ENCODE measurements at regions not wholly inside any gene's neighbourhood (a gene's known extent, or its start where the extent isn't known, plus 50 kb on each side); places are given as distances from the start of the nearest gene placed in this dataset.

DNA sequence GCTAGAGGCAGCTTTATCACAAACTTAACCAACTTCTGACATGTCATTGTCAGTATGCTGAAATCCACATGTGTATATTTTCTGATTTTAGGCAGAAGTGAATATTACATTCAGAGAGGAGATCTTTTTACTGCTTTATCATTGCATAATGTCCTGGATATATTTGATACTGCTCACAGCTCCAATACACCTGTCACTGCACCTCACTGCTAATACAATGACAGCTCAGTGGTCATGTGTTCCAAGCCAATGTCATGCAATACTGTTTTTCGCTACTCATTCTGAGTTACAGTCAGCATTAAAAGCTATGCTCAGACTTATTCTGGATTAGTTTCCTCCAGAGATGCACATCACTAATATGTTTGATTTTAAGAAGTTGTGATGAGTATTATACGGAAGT lies 1604.6 kb downstream of the HACE1 start:
- no peak for TF ChIP-seq EP300 (conservative IDR thresholded peaks at IDR 0.05; ENCODE audit: poor library complexity, severe bottlenecking)
- no peak for TF ChIP-seq EZH2 (IDR thresholded peaks at IDR 0.05; ENCODE audit: borderline replicate concordance, insufficient read depth, low read length, poor library complexity, severe bottlenecking)
- no peak for TF ChIP-seq MXI1 (conservative IDR thresholded peaks at IDR 0.05; ENCODE audit: poor library complexity, severe bottlenecking)
- TF ChIP-seq RAD21 (conservative IDR thresholded peaks at IDR 0.05): no peak
- TF ChIP-seq, protein P1, sequence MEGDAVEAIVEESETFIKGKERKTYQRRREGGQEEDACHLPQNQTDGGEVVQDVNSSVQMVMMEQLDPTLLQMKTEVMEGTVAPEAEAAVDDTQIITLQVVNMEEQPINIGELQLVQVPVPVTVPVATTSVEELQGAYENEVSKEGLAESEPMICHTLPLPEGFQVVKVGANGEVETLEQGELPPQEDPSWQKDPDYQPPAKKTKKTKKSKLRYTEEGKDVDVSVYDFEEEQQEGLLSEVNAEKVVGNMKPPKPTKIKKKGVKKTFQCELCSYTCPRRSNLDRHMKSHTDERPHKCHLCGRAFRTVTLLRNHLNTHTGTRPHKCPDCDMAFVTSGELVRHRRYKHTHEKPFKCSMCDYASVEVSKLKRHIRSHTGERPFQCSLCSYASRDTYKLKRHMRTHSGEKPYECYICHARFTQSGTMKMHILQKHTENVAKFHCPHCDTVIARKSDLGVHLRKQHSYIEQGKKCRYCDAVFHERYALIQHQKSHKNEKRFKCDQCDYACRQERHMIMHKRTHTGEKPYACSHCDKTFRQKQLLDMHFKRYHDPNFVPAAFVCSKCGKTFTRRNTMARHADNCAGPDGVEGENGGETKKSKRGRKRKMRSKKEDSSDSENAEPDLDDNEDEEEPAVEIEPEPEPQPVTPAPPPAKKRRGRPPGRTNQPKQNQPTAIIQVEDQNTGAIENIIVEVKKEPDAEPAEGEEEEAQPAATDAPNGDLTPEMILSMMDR (IDR thresholded peaks at IDR 0.05; ENCODE audit: poor library complexity, severe bottlenecking): no peak
- no peak for TF ChIP-seq TAF1 (IDR thresholded peaks at IDR 0.05; ENCODE audit: low read depth)
